Endothelial cell of umbilical vein (primary cell): ENCODE measurements at regions not wholly inside any gene's neighbourhood (a gene's known extent, or its start where the extent isn't known, plus 50 kb on each side); places are given as distances from the start of the nearest gene placed in this dataset.

Experiments
- BruUV-seq: library from RNA; stranded (reverse); fragments of 400-500 nt; replicated peaks from 2 replicates; lab custom pipeline; 2021; lab: Mats Ljungman, UMichigan
- CTCF ChIA-PET: fragments of 300-600, 350-600 bp; sonication (Branson Sonifier 250); formaldehyde crosslinking; loops from one replicate; lab custom pipeline; 2021; ENCODE audit warnings: antibody characterized with exemption, inconsistent platforms; lab: Charles Lee
- POLR2A ChIA-PET: fragments of 300-600, 350-600 bp; sonication (Branson Sonifier 250); formaldehyde crosslinking; loops from one replicate; lab custom pipeline; 2021; ENCODE audit warnings: antibody characterized with exemption, inconsistent platforms; lab: Charles Lee
- DNase-seq: peaks from one replicate; pipeline ENCODE4 v3.0.0-alpha.2; 2011; ENCODE audit warnings: low read depth, low spot score
- FAIRE-seq: peaks from 2 replicates; lab custom pipeline; 2011; peaks lifted over from hg19 to GRCh38; lab: Jason Lieb, UNC
- H2AFZ ChIP-seq: 2 replicates; pipeline ENCODE4 v1.6.0; 2012; ENCODE audit warnings: low read depth, low read length, control low read depth, inconsistent platforms
- H3K27ac ChIP-seq: 2 replicates; pipeline ENCODE4 v1.5.1; 2011; ENCODE audit warnings: low read depth, mild to moderate bottlenecking, control low read depth, low read length, moderate library complexity; ENCODE audit not compliant: insufficient read depth
- H3K27me3 ChIP-seq, 2 experiments: 2 replicates each; pipeline versions ENCODE4 v1.6.0 to v1.6.1; 2011; ENCODE audit warnings: low read length in 2 of 2, mixed read lengths in 1 of 2; ENCODE audit not compliant: control insufficient read depth in 2 of 2, insufficient read depth in 2 of 2
- H3K36me3 ChIP-seq, 2 experiments: 2 replicates in 1 of 2; 3 replicates in 1 of 2; pipeline ENCODE4 v1.5.1; 2011; ENCODE audit warnings: low read length in 2 of 2, mild to moderate bottlenecking in 1 of 2, moderate library complexity in 1 of 2; ENCODE audit not compliant: control insufficient read depth in 2 of 2, insufficient read depth in 2 of 2; ENCODE audit errors: extremely low read depth in 1 of 2
- H3K4me1 ChIP-seq: 3 replicates; pipeline ENCODE4 v1.5.1; 2011; ENCODE audit warnings: mild to moderate bottlenecking, low read length; ENCODE audit not compliant: control insufficient read depth, insufficient read depth; ENCODE audit errors: extremely low read depth
- H3K4me2 ChIP-seq: 2 replicates; pipeline ENCODE4 v1.6.1; 2011; ENCODE audit warnings: low read length, control low read depth, mixed read lengths; ENCODE audit not compliant: insufficient read depth
- H3K4me3 ChIP-seq, 3 experiments: fragments of 200-600 bp in 1 of 3; sonication (generic), shearing (Covaris generic) in 1 of 3; replicated peaks in 1 of 3; 2 replicates each; pipeline ENCODE4 v1.5.1; 2011 to 2016; ENCODE audit warnings: control low read depth in 3 of 3, low read length in 3 of 3, mild to moderate bottlenecking in 2 of 3, inconsistent platforms in 1 of 3, low read depth in 1 of 3, moderate library complexity in 1 of 3; ENCODE audit not compliant: insufficient read depth in 1 of 3
- H3K79me2 ChIP-seq: 2 replicates; pipeline ENCODE4 v1.6.0; 2012; ENCODE audit warnings: low read length, inconsistent platforms; ENCODE audit not compliant: control insufficient read depth, insufficient read depth
- H3K9ac ChIP-seq: replicated peaks from 2 replicates; pipeline ENCODE3; 2011; ENCODE audit warnings: low read length, control low read depth; ENCODE audit not compliant: insufficient read depth; ENCODE audit errors: extremely low read depth
- H3K9me1 ChIP-seq: replicated peaks from 3 replicates; pipeline ENCODE4 v1.6.0; 2011; ENCODE audit warnings: mild to moderate bottlenecking, low read length; ENCODE audit not compliant: control insufficient read depth, insufficient read depth; ENCODE audit errors: extremely low read depth
- H3K9me3 ChIP-seq: replicated peaks from 2 replicates; pipeline ENCODE4 v1.5.1; 2012; ENCODE audit warnings: low read length, inconsistent platforms; ENCODE audit not compliant: control insufficient read depth, insufficient read depth
- H4K20me1 ChIP-seq: replicated peaks from 2 replicates; pipeline ENCODE3; 2011; ENCODE audit warnings: mild to moderate bottlenecking, low read length; ENCODE audit not compliant: control insufficient read depth, insufficient read depth; ENCODE audit errors: extremely low read depth
- CTCF ChIP-seq, 2 donors: IDR thresholded peaks; 1 replicate in 1 of 2; 2 replicates in 1 of 2; pipeline ENCODE4 v1.5.1; 2011; ENCODE audit warnings: low read length in 2 of 2, mild to moderate bottlenecking in 2 of 2, moderate library complexity in 2 of 2, control low read depth in 1 of 2, inconsistent platforms in 1 of 2, low read depth in 1 of 2; ENCODE audit not compliant: insufficient read depth in 1 of 2; ENCODE audit errors: extremely low read depth in 1 of 2
- EZH2 ChIP-seq: IDR thresholded peaks from 2 replicates; pipeline ENCODE4 v1.6.1; 2012; ENCODE audit warnings: borderline replicate concordance, low read depth, mild to moderate bottlenecking, moderate library complexity, low read length, inconsistent platforms; ENCODE audit not compliant: severe bottlenecking
- FOS ChIP-seq: IDR thresholded peaks from 2 replicates; pipeline ENCODE4 v1.6.1; 2011; ENCODE audit warnings: mild to moderate bottlenecking, low read length, moderate library complexity, borderline replicate concordance; ENCODE audit not compliant: insufficient read depth
- GATA2 ChIP-seq: IDR thresholded peaks from 2 replicates; pipeline ENCODE4 v1.7.0; 2011; ENCODE audit warnings: low read depth, mild to moderate bottlenecking, moderate library complexity, mixed read lengths, low read length; ENCODE audit not compliant: insufficient read length, insufficient read depth
- JUN ChIP-seq: IDR thresholded peaks from 2 replicates; pipeline ENCODE4 v1.6.1; 2011; ENCODE audit warnings: borderline replicate concordance, low read depth; ENCODE audit not compliant: insufficient read length, insufficient read depth
- MAX ChIP-seq: IDR thresholded peaks from 2 replicates; pipeline ENCODE4 v1.6.1; 2011; ENCODE audit not compliant: insufficient read depth, insufficient read length
- MYC ChIP-seq: IDR thresholded peaks from one replicate; pipeline ENCODE4 v1.6.1; 2011; ENCODE audit warnings: mild to moderate bottlenecking, low read depth, low read length
- POLR2A ChIP-seq: IDR thresholded peaks from 2 replicates; pipeline ENCODE4 v1.6.1; 2012; ENCODE audit warnings: low read depth, mild to moderate bottlenecking, control low read depth, low read length
- POLR2AphosphoS5 ChIP-seq: IDR thresholded peaks from 2 replicates; pipeline ENCODE4 v1.6.1; 2012; ENCODE audit warnings: low read depth, mild to moderate bottlenecking, control low read depth, low read length, moderate library complexity; ENCODE audit not compliant: insufficient read depth
- dilution Hi-C: fragments of 300-500 bp; cut with MboI; formaldehyde crosslinking; loops from one replicate; pipeline ENCODE4 v1.15.0; 2019; ENCODE audit warnings: low sequenced_read_pairs; ENCODE audit not compliant: extremely low pct_ligation_motif_present
- intact Hi-C: fragments of 100-400 bp; cut with micrococcal nuclease; formaldehyde crosslinking; loops from one replicate; pipeline ENCODE4 v1.10.0; 2022

GRCh38 chr13:100811928-100812327, 137.3 kb upstream of the TMTC4 start:
- no peaks in the 10 kb centered on the region for H3K9me1 ChIP-seq
- no peak overlapping the region for H3K4me3 ChIP-seq
- CTCF ChIA-PET, result interaction anchor here (1.6 kb wide), 1 partner anchor 11 kb away, joined by 3 read pairs; no protein-coding TSS in a partner anchor
- H3K27ac ChIP-seq, result no peak overlapping the region
- no peak overlapping the region for H3K9ac ChIP-seq
- DNase-seq, result no peak
- dilution Hi-C loops (no loop called here), intact Hi-C loops (no loop called here)
- H3K36me3 ChIP-seq, result no peaks in the 10 kb centered on the region
- H4K20me1 ChIP-seq, result no peaks in the 10 kb centered on the region
- no peaks in the 10 kb centered on the region for H3K4me1 ChIP-seq
- H3K27me3 ChIP-seq, result no peaks in the 10 kb centered on the region
- no peaks in the 10 kb centered on the region for H3K9me3 ChIP-seq
- no peaks in the 10 kb centered on the region for H3K79me2 ChIP-seq
- POLR2A ChIA-PET, result no interaction called here
- no peak for FAIRE-seq
- TF ChIP-seq EZH2 (no peak), CTCF (IDR thresholded peaks at IDR 0.05; ENCODE audit: extremely low read depth in 1 of 2, insufficient read depth in 1 of 2, low read depth in 1 of 2, low read length in 2 of 2) (no peak), MYC (no peak), POLR2A (no peak), MAX (no peak), FOS (no peak), GATA2 (no peak), POLR2AphosphoS5 (no peak), JUN (no peak)
- no peak overlapping the region for H3K4me2 ChIP-seq
- no TSS peak for BruUV-seq
- H2AFZ ChIP-seq, result no peak overlapping the region
